Tibial nerve (tissue), 4 donors: ENCODE measurements at regions not wholly inside any gene's neighbourhood (a gene's known extent, or its start where the extent isn't known, plus 50 kb on each side); places are given as distances from the start of the nearest gene placed in this dataset.

Experiments
- CTCF ChIP-seq, 5 experiments: fragments of 200-600 bp in 3 of 5; fragments of 450-650 bp in 2 of 5; sonication (generic) in 3 of 5; IDR thresholded peaks; one replicate each; pipeline ENCODE4 v1.5.1; 2016 to 2019; ENCODE audit warnings: antibody characterized with exemption in 5 of 5, mild to moderate bottlenecking in 3 of 5, moderate library complexity in 2 of 5
- EP300 ChIP-seq, 2 donors: sonication (generic); formaldehyde crosslinking; IDR thresholded peaks; one replicate each; pipeline ENCODE4 v1.6.1; 2017; ENCODE audit warnings: antibody characterized with exemption in 2 of 2, mild to moderate bottlenecking in 1 of 2
- POLR2A ChIP-seq, 2 donors: fragments of 450-650 bp; IDR thresholded peaks; one replicate each; pipeline ENCODE4 v1.6.1; 2017; ENCODE audit warnings: antibody characterized with exemption in 2 of 2, mild to moderate bottlenecking in 2 of 2, moderate library complexity in 2 of 2

GRCh38 chr1:219385787-219386427 is 212.2 kb downstream of the LYPLAL1 start:
- TF ChIP-seq CTCF (IDR thresholded peaks at IDR 0.05) (peak; percentile 34 to 53 (median 50)), POLR2A (IDR thresholded peaks at IDR 0.05) (no peak), EP300 (IDR thresholded peaks at IDR 0.05) (no peak)
